GM12878 (cell line): ENCODE measurements at regions not wholly inside any gene's neighbourhood (a gene's known extent, or its start where the extent isn't known, plus 50 kb on each side); places are given as distances from the start of the nearest gene placed in this dataset.

Source experiments
- ATAC-seq: fragments of 200-7000 bp; cut with Tn5 transposase; 3 replicates; pipeline ENCODE4 v1.9.1; 2020; ENCODE audit warnings: mild to moderate bottlenecking, moderate library complexity
- BruUV-seq: library from RNA; stranded (reverse); fragments of 400-500 nt; replicated peaks from 2 replicates; lab custom pipeline; 2021; lab: Mats Ljungman, UMichigan
- CTCF ChIA-PET: fragments of 300-600 bp; sonication (Branson Sonifier 250); formaldehyde crosslinking; extraction: SDS; loops from one replicate; lab custom pipeline; 2021; ENCODE audit warnings: inconsistent platforms; lab: Yijun Ruan, JAX
- POLR2A ChIA-PET: fragments of 350-600 bp; formaldehyde crosslinking; extraction: SDS; loops from one replicate; lab custom pipeline; 2021; ENCODE audit warnings: inconsistent platforms; lab: Charles Lee
- RAD21 ChIA-PET: fragments of 300-600 bp; sonication (Branson Sonifier 250); formaldehyde crosslinking; loops from one replicate; lab custom pipeline; 2023; ENCODE audit warnings: antibody characterized with exemption; ENCODE audit not compliant: unreplicated experiment; lab: Charles Lee
- SMC1A ChIA-PET: fragments of 300-600 bp; sonication (Branson Sonifier 250); formaldehyde crosslinking; loops from one replicate; lab custom pipeline; 2023; ENCODE audit not compliant: unreplicated experiment, uncharacterized antibody; lab: Charles Lee
- DNase-seq: peaks from one replicate; pipeline ENCODE4 v3.0.0-alpha.2; 2011; ENCODE audit warnings: low read depth, low spot score
- FAIRE-seq: peaks from 3 replicates; lab custom pipeline; 2011; peaks lifted over from hg19 to GRCh38; lab: Jason Lieb, UNC
- H2AFZ ChIP-seq: 2 replicates; pipeline ENCODE4 v1.6.0; 2011; ENCODE audit warnings: low read depth, low read length, control low read depth; ENCODE audit not compliant: control insufficient read depth
- H3K27ac ChIP-seq: 2 replicates; pipeline ENCODE4 v1.5.1; 2011; ENCODE audit warnings: control low read depth; ENCODE audit not compliant: control insufficient read depth, insufficient read depth
- H3K27me3 ChIP-seq, 2 experiments: replicated peaks in 1 of 2; 2 replicates each; pipeline versions ENCODE4 v1.6.0 to v1.6.1; 2011; ENCODE audit warnings: low read length in 1 of 2; ENCODE audit not compliant: control insufficient read depth in 2 of 2, insufficient read depth in 2 of 2
- H3K36me3 ChIP-seq, 2 experiments: 2 replicates each; pipeline ENCODE4 v1.5.1; 2011; ENCODE audit warnings: low read length in 1 of 2; ENCODE audit not compliant: control insufficient read depth in 2 of 2, insufficient read depth in 2 of 2
- H3K4me1 ChIP-seq: 2 replicates; pipeline ENCODE4 v1.6.1; 2011; ENCODE audit warnings: mild to moderate bottlenecking, low read length, moderate library complexity, mixed read lengths; ENCODE audit not compliant: control insufficient read depth, insufficient read depth
- H3K4me2 ChIP-seq: 2 replicates; pipeline ENCODE4 v1.6.0; 2011; ENCODE audit warnings: control low read depth; ENCODE audit not compliant: control insufficient read depth, insufficient read depth
- H3K4me3 ChIP-seq: fragments of 200-600 bp; sonication (generic); 2 replicates; pipeline ENCODE4 v1.5.1; 2016
- H3K79me2 ChIP-seq: 2 replicates; pipeline ENCODE4 v1.6.0; 2011; ENCODE audit warnings: low read length; ENCODE audit not compliant: control insufficient read depth, insufficient read depth
- H3K9ac ChIP-seq: 2 replicates; pipeline ENCODE4 v1.8.0; 2011; ENCODE audit warnings: low read length, control low read depth, mixed read lengths; ENCODE audit not compliant: control insufficient read depth, insufficient read depth
- H3K9me3 ChIP-seq: replicated peaks from 3 replicates; pipeline ENCODE4 v1.5.1; 2011; ENCODE audit warnings: mild to moderate bottlenecking, low read length; ENCODE audit not compliant: control insufficient read depth, insufficient read depth
- H4K20me1 ChIP-seq: 2 replicates; pipeline ENCODE4 v1.6.0; 2011; ENCODE audit not compliant: control insufficient read depth, insufficient read depth
- ATF2 ChIP-seq: IDR thresholded peaks from 2 replicates; pipeline ENCODE4 v1.6.1; 2012; ENCODE audit warnings: low read length, inconsistent platforms
- BRCA1 ChIP-seq: IDR thresholded peaks from 2 replicates; pipeline ENCODE4 v1.6.1; 2011; ENCODE audit warnings: low read depth, low read length, improper control_type of control experiment
- EED ChIP-seq: sonication (generic); IDR thresholded peaks from 2 replicates; pipeline ENCODE4 v1.6.1; 2016; ENCODE audit warnings: antibody characterized with exemption, low read depth
- EP300 ChIP-seq, 2 experiments: fragments of 150-350 bp in 1 of 2; IDR thresholded peaks; 2 replicates each; pipeline ENCODE4 v1.6.1; 2011 to 2012; ENCODE audit warnings: low read depth in 2 of 2, low read length in 2 of 2, borderline replicate concordance in 1 of 2, improper control_type of control experiment in 1 of 2, inconsistent platforms in 1 of 2; ENCODE audit not compliant: control insufficient read depth in 1 of 2
- FOS ChIP-seq: IDR thresholded peaks from 3 replicates; pipeline ENCODE4 v1.6.1; 2011; ENCODE audit warnings: borderline replicate concordance; ENCODE audit not compliant: insufficient read length; ENCODE audit errors: extremely low read depth
- FOXM1 ChIP-seq: IDR thresholded peaks from 2 replicates; pipeline ENCODE4 v1.6.1; 2012; ENCODE audit warnings: low read depth, mild to moderate bottlenecking, inconsistent platforms, low read length, moderate library complexity
- GATAD2B ChIP-seq: fragments of 450-650 bp; conservative IDR thresholded peaks from 2 replicates; pipeline ENCODE4 v1.6.1; 2017; ENCODE audit warnings: low read depth, mild to moderate bottlenecking, moderate library complexity
- KLF5 ChIP-seq: fragments of 450-650 bp; IDR thresholded peaks from 2 replicates; pipeline ENCODE4 v1.6.1; 2014; ENCODE audit warnings: mild to moderate bottlenecking; ENCODE audit not compliant: partially characterized antibody
- MYC ChIP-seq: IDR thresholded peaks from 2 replicates; pipeline ENCODE4 v1.6.1; 2011; ENCODE audit warnings: mild to moderate bottlenecking, low read length, moderate library complexity, inconsistent platforms; ENCODE audit not compliant: insufficient read depth, insufficient replicate concordance, insufficient read length, severe bottlenecking
- NR2C2 ChIP-seq: IDR thresholded peaks from 2 replicates; pipeline ENCODE4 v1.6.1; 2011; ENCODE audit warnings: borderline replicate concordance, low read depth; ENCODE audit not compliant: control insufficient read depth, insufficient read length
- PML ChIP-seq: IDR thresholded peaks from 2 replicates; pipeline ENCODE4 v1.6.1; 2012; ENCODE audit warnings: low read length, inconsistent platforms
- POLR2AphosphoS5 ChIP-seq: IDR thresholded peaks from 2 replicates; pipeline ENCODE4 v1.6.1; 2011; ENCODE audit warnings: mild to moderate bottlenecking, low read length, inconsistent platforms
- RAD51 ChIP-seq: fragments of 450-650 bp; IDR thresholded peaks from 2 replicates; pipeline ENCODE4 v1.6.1; 2016; ENCODE audit warnings: moderate library complexity, mild to moderate bottlenecking, inconsistent platforms
- RFX5 ChIP-seq: IDR thresholded peaks from 2 replicates; pipeline ENCODE4 v1.6.1; 2011; ENCODE audit warnings: low read depth, low read length, improper control_type of control experiment
- SMAD1 ChIP-seq: fragments of 450-650 bp; IDR thresholded peaks from 2 replicates; pipeline ENCODE4 v1.6.1; 2018; ENCODE audit warnings: mild to moderate bottlenecking, low read depth; ENCODE audit not compliant: partially characterized antibody
- SREBF1 ChIP-seq: IDR thresholded peaks from 2 replicates; pipeline ENCODE4 v1.6.1; 2012; ENCODE audit warnings: mild to moderate bottlenecking, low read length
- WGBS: methylation state at CpG from one replicate; pipeline ENCODE4 v1.1.6; 2016; ENCODE audit warnings: low lambda C conversion rate; ENCODE audit not compliant: insufficient replicate concordance, insufficient coverage; ENCODE audit errors: missing lambda C conversion rate; 5-methylcytosine and 5-hydroxymethylcytosine counted together
- in situ Hi-C: fragments of 300-500 bp; cut with MboI; formaldehyde crosslinking; loops from 9 replicates; pipeline ENCODE4 v1.14.3; 2018; ENCODE audit warnings: mixed read lengths
- intact Hi-C: fragments of 100-400 bp; cut with micrococcal nuclease; formaldehyde crosslinking; loops from one replicate; pipeline ENCODE4 v1.14.2; 2022; ENCODE audit not compliant: unreplicated experiment
- TF ChIP-seq, protein P1 (sequence below): fragments of 450-650 bp; IDR thresholded peaks from 2 replicates; pipeline ENCODE4 v1.6.1; 2018; ENCODE audit warnings: mild to moderate bottlenecking, low read depth, moderate library complexity; ENCODE audit not compliant: partially characterized antibody
- TF ChIP-seq, protein P2 (sequence below): fragments of 450-650 bp; IDR thresholded peaks from 2 replicates; pipeline ENCODE4 v1.6.1; 2016; ENCODE audit warnings: mild to moderate bottlenecking

DNA sequence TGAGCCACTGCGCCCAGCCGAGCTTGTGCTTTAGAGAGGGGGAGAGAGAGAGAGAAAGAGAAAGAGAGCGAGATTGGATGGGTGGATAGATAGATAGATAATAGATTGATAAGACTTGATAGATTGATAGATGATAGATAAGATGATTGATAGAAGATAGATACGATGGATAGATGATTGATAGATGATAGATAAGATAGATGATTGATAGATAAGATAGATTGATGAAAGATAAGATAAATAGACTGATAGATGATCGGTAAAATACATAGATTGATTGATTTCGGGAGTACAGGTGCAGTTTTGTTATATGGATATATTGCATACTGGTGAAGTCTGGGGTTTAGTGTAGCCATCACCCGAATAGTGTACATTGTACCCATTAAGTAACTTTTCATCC is 65.9 kb downstream of the SPRING1 start:
- Histone ChIP-seq H3K4me2 (no peak overlapping the region), H3K79me2 (no peaks in the 10 kb centered on the region), H3K27ac (no peak overlapping the region), H3K9ac (no peak overlapping the region), H3K36me3 (no peaks in the 10 kb centered on the region), H3K27me3 (no peaks in the 10 kb centered on the region), H3K9me3 (no peaks in the 10 kb centered on the region), H3K4me1 (peaks cover 18% of the 10 kb centered on the region), H3K4me3 (no peak overlapping the region), H2AFZ (no peak overlapping the region), H4K20me1 (no peaks in the 10 kb centered on the region)
- SMC1A ChIA-PET, result interaction anchor here (0.7 kb wide), 1 partner anchor 699 kb away, joined by 3 read pairs; no protein-coding TSS in a partner anchor
- DNase-seq (no peak), ATAC-seq (no peak), FAIRE-seq (no peak)
- no TSS peak for BruUV-seq
- RAD21 ChIA-PET, result no interaction called here
- intact Hi-C loops (no loop called here), in situ Hi-C loops (no loop called here)
- TF ChIP-seq GATAD2B (no peak), BRCA1 (no peak), PML (no peak), RAD51 (no peak), ATF2 (no peak), EED (no peak), SMAD1 (no peak), FOS (no peak), NR2C2 (no peak), MYC (no peak), RFX5 (no peak), FOXM1 (no peak), SREBF1 (no peak), KLF5 (no peak), EP300 (IDR thresholded peaks at IDR 0.05; ENCODE audit: borderline replicate concordance in 1 of 2, control insufficient read depth in 1 of 2, low read depth in 2 of 2, low read length in 2 of 2) (no peak), POLR2AphosphoS5 (no peak)
- TF ChIP-seq, protein P1, sequence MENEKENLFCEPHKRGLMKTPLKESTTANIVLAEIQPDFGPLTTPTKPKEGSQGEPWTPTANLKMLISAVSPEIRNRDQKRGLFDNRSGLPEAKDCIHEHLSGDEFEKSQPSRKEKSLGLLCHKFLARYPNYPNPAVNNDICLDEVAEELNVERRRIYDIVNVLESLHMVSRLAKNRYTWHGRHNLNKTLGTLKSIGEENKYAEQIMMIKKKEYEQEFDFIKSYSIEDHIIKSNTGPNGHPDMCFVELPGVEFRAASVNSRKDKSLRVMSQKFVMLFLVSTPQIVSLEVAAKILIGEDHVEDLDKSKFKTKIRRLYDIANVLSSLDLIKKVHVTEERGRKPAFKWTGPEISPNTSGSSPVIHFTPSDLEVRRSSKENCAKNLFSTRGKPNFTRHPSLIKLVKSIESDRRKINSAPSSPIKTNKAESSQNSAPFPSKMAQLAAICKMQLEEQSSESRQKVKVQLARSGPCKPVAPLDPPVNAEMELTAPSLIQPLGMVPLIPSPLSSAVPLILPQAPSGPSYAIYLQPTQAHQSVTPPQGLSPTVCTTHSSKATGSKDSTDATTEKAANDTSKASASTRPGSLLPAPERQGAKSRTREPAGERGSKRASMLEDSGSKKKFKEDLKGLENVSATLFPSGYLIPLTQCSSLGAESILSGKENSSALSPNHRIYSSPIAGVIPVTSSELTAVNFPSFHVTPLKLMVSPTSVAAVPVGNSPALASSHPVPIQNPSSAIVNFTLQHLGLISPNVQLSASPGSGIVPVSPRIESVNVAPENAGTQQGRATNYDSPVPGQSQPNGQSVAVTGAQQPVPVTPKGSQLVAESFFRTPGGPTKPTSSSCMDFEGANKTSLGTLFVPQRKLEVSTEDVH, result no peak
- TF ChIP-seq, protein P2, sequence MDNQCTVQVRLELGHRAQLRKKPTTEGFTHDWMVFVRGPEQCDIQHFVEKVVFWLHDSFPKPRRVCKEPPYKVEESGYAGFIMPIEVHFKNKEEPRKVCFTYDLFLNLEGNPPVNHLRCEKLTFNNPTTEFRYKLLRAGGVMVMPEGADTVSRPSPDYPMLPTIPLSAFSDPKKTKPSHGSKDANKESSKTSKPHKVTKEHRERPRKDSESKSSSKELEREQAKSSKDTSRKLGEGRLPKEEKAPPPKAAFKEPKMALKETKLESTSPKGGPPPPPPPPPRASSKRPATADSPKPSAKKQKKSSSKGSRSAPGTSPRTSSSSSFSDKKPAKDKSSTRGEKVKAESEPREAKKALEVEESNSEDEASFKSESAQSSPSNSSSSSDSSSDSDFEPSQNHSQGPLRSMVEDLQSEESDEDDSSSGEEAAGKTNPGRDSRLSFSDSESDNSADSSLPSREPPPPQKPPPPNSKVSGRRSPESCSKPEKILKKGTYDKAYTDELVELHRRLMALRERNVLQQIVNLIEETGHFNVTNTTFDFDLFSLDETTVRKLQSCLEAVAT, result no peak
- POLR2A ChIA-PET, result interaction anchor here (0.7 kb wide), 1 partner anchor 18 kb away, joined by 6 read pairs; no protein-coding TSS in a partner anchor
- CTCF ChIA-PET, result no interaction called here
- 88% methylated on average over 7 of the region's 7 CpGs for WGBS
